NCI-H1048 (cell line): ENCODE measurements at regions not wholly inside any gene's neighbourhood (a gene's known extent, or its start where the extent isn't known, plus 50 kb on each side); places are given as distances from the start of the nearest gene placed in this dataset.
"Not testable (repeated sequence)": the region's sequence is repeated elsewhere in the genome, so short reads cannot be mapped to it uniquely, and the experiment has no call there.

Experiments
- DNase-seq: peaks from one replicate; lab custom pipeline; 2025; lab: John Stamatoyannopoulos, UW

- no peak for DNase-seq
Observed at GRCh38 chr17:63019138-63019873, 53.3 kb downstream of the TANC2 start.

GRCh38 chr17:63022567-63022966, 56.5 kb downstream of the TANC2 start:
- no peak for DNase-seq

- no peak for DNase-seq
Observed at GRCh38 chr17:63023049-63023448, 57.0 kb downstream of the TANC2 start.

- no peak for DNase-seq
Observed at GRCh38 chr17:63024201-63024600, 58.2 kb downstream of the TANC2 start.

GRCh38 chr17:63024716-63025115, 58.7 kb downstream of the TANC2 start:
- DNase-seq, result no peak

GRCh38 chr17:63025637-63026036, 59.6 kb downstream of the TANC2 start:
- not testable (repeated sequence) for DNase-seq

- no peak for DNase-seq
Observed at GRCh38 chr17:63029541-63029940, 63.5 kb downstream of the TANC2 start.

- no peak for DNase-seq
Observed at GRCh38 chr17:63032142-63032541, 66.1 kb downstream of the TANC2 start.

- no peak for DNase-seq
Observed at GRCh38 chr17:63033142-63033541, 67.1 kb downstream of the TANC2 start.

- no peak for DNase-seq
Observed at GRCh38 chr17:63035271-63035670, 69.2 kb downstream of the TANC2 start.

GRCh38 chr17:63035695-63036094, 69.7 kb downstream of the TANC2 start:
- DNase-seq, result no peak

GRCh38 chr17:63039342-63039741, 73.3 kb downstream of the TANC2 start:
- no peak for DNase-seq

- no peak for DNase-seq
Observed at GRCh38 chr17:63039899-63040602, 74.0 kb downstream of the TANC2 start.

- DNase-seq, result no peak
Observed at GRCh38 chr17:63040816-63041215, 74.8 kb downstream of the TANC2 start.

GRCh38 chr17:63041251-63041650, 75.2 kb downstream of the TANC2 start:
- no peak for DNase-seq

- no peak for DNase-seq
Observed at GRCh38 chr17:63041722-63042121, 75.7 kb downstream of the TANC2 start.

GRCh38 chr17:63042256-63042812, 76.3 kb downstream of the TANC2 start:
- no peak for DNase-seq

- DNase-seq, result not testable (repeated sequence)
Observed at GRCh38 chr17:63057560-63057959, 91.5 kb downstream of the TANC2 start.

- no peak for DNase-seq
Observed at GRCh38 chr17:63066158-63066813, 100.3 kb downstream of the TANC2 start.

- DNase-seq, result no peak
Observed at GRCh38 chr17:63069245-63069644, 103.2 kb downstream of the TANC2 start.

- DNase-seq, result no peak
Observed at GRCh38 chr17:63070031-63070430, 104.0 kb downstream of the TANC2 start.

- no peak for DNase-seq
Observed at GRCh38 chr17:63071797-63072196, 105.8 kb downstream of the TANC2 start.

GRCh38 chr17:63075969-63076368, 109.9 kb downstream of the TANC2 start:
- DNase-seq, result no peak
